H1 (cell line): ENCODE measurements at regions not wholly inside any gene's neighbourhood (a gene's known extent, or its start where the extent isn't known, plus 50 kb on each side); places are given as distances from the start of the nearest gene placed in this dataset.

Experiments
- CTCF ChIA-PET: fragments of 300-600 bp; sonication (Branson Sonifier 250); formaldehyde crosslinking; loops from one replicate; lab custom pipeline; 2021; ENCODE audit not compliant: partially characterized antibody; lab: Charles Lee
- POLR2A ChIA-PET: fragments of 300-600 bp; sonication (Branson Sonifier 250); formaldehyde crosslinking; loops from one replicate; lab custom pipeline; 2021; ENCODE audit warnings: inconsistent platforms; ENCODE audit not compliant: partially characterized antibody; lab: Charles Lee
- DNase-seq, 2 experiments: peaks; one replicate each; pipeline versions ENCODE4 v3.0.0 to v3.0.0-alpha.2; 2010 to 2022; ENCODE audit warnings: low spot score in 2 of 2, low read depth in 1 of 2, mixed read lengths in 1 of 2
- FAIRE-seq: peaks from 2 replicates; lab custom pipeline; 2011; peaks lifted over from hg19 to GRCh38; lab: Jason Lieb, UNC
- H2AFZ ChIP-seq: 2 replicates; pipeline ENCODE4 v1.8.1; 2012; ENCODE audit warnings: low read length, inconsistent platforms
- H2AK5ac ChIP-seq: 2 replicates; pipeline ENCODE4 v1.6.1; 2013; ENCODE audit warnings: low read depth, low read length
- H2BK120ac ChIP-seq: replicated peaks from 2 replicates; pipeline ENCODE3; 2013; ENCODE audit warnings: low read depth, low read length, inconsistent platforms
- H2BK12ac ChIP-seq: 2 replicates; pipeline ENCODE4 v1.6.1; 2013; ENCODE audit warnings: low read depth, low read length
- H2BK15ac ChIP-seq: 2 replicates; pipeline ENCODE4 v1.6.1; 2013; ENCODE audit warnings: low read length
- H2BK20ac ChIP-seq: 2 replicates; pipeline ENCODE4 v1.6.1; 2013; ENCODE audit warnings: low read length
- H2BK5ac ChIP-seq: 2 replicates; pipeline ENCODE4 v1.6.1; 2013; ENCODE audit warnings: low read depth, low read length
- H3K14ac ChIP-seq: 2 replicates; pipeline ENCODE4 v1.6.1; 2013; ENCODE audit warnings: inconsistent platforms; ENCODE audit not compliant: insufficient read length
- H3K18ac ChIP-seq: 2 replicates; pipeline ENCODE4 v1.6.1; 2013; ENCODE audit warnings: low read length; ENCODE audit errors: extremely low read depth
- H3K23ac ChIP-seq: 2 replicates; pipeline ENCODE4 v1.6.1; 2013; ENCODE audit warnings: inconsistent platforms; ENCODE audit not compliant: insufficient read length
- H3K23me2 ChIP-seq: 2 replicates; pipeline ENCODE4 v1.6.1; 2013; ENCODE audit warnings: low read depth, low read length
- H3K27ac ChIP-seq: 2 replicates; pipeline ENCODE4 v1.6.1; 2011; ENCODE audit warnings: low read depth, low read length, inconsistent platforms
- H3K27me3 ChIP-seq, 4 experiments: replicated peaks in 1 of 4; 1 replicate in 1 of 4; 2 replicates in 3 of 4; pipeline versions ENCODE4 v1.6.1 to v1.8.1; 2011 to 2013; ENCODE audit warnings: low read length in 3 of 4, mild to moderate bottlenecking in 3 of 4, inconsistent platforms in 2 of 4, mixed read lengths in 2 of 4, moderate library complexity in 1 of 4; ENCODE audit not compliant: control insufficient read depth in 3 of 4, insufficient read depth in 3 of 4; ENCODE audit errors: extremely low read depth in 1 of 4
- H3K36me3 ChIP-seq, 4 experiments: 2 replicates each; pipeline versions ENCODE4 v1.6.1 to v1.8.1; 2011 to 2013; ENCODE audit warnings: mild to moderate bottlenecking in 4 of 4, low read length in 3 of 4, moderate library complexity in 2 of 4, control low read depth in 1 of 4, inconsistent platforms in 1 of 4; ENCODE audit not compliant: insufficient read depth in 4 of 4, control insufficient read depth in 2 of 4
- H3K4ac ChIP-seq: replicated peaks from 2 replicates; pipeline ENCODE3; 2013; ENCODE audit warnings: low read length, low read depth, mixed read lengths, inconsistent platforms; ENCODE audit not compliant: insufficient read length
- H3K4me1 ChIP-seq, 4 experiments: replicated peaks in 1 of 4; 1 replicate in 1 of 4; 2 replicates in 3 of 4; pipeline versions ENCODE4 v1.6.1 to v1.8.1; 2011 to 2013; ENCODE audit warnings: low read length in 3 of 4, inconsistent platforms in 2 of 4, mixed read lengths in 1 of 4; ENCODE audit not compliant: insufficient read depth in 4 of 4, control insufficient read depth in 3 of 4
- H3K4me2 ChIP-seq, 2 experiments: 2 replicates each; pipeline versions ENCODE4 v1.6.1 to v1.8.1; 2011 to 2013; ENCODE audit warnings: low read depth in 2 of 2, low read length in 2 of 2, control low read depth in 1 of 2, inconsistent platforms in 1 of 2, mild to moderate bottlenecking in 1 of 2; ENCODE audit not compliant: insufficient read depth in 1 of 2
- H3K4me3 ChIP-seq, 4 experiments: fragments of 200-600, 300-600 bp in 1 of 4; sonication (generic), shearing (Covaris generic), sonication (Bioruptor Twin) in 1 of 4; 2 replicates each; pipeline versions ENCODE4 v1.5.1 to v1.8.1; 2011 to 2016; ENCODE audit warnings: low read length in 4 of 4, low read depth in 3 of 4, control low read depth in 2 of 4, inconsistent platforms in 2 of 4, mild to moderate bottlenecking in 2 of 4, mixed read lengths in 1 of 4, moderate library complexity in 1 of 4; ENCODE audit not compliant: insufficient read depth in 2 of 4; ENCODE audit errors: extremely low read depth in 1 of 4
- H3K56ac ChIP-seq: replicated peaks from 2 replicates; pipeline ENCODE3; 2013; ENCODE audit warnings: low read depth, mild to moderate bottlenecking, mixed read lengths, low read length, inconsistent platforms; ENCODE audit not compliant: insufficient read length
- H3K79me1 ChIP-seq: 2 replicates; pipeline ENCODE4 v1.6.1; 2013; ENCODE audit warnings: low read depth, low read length, control low read depth
- H3K79me2 ChIP-seq, 2 experiments: 2 replicates each; pipeline versions ENCODE4 v1.6.1 to v1.8.1; 2012 to 2013; ENCODE audit warnings: low read length in 2 of 2, mild to moderate bottlenecking in 2 of 2, inconsistent platforms in 1 of 2; ENCODE audit not compliant: insufficient read depth in 2 of 2, control insufficient read depth in 1 of 2
- H3K9ac ChIP-seq, 4 experiments: replicated peaks in 1 of 4; 1 replicate in 1 of 4; 2 replicates in 3 of 4; pipeline versions ENCODE4 v1.6.1 to v1.8.1; 2011 to 2013; ENCODE audit warnings: low read depth in 3 of 4, low read length in 3 of 4, control low read depth in 2 of 4, mild to moderate bottlenecking in 2 of 4, moderate library complexity in 2 of 4, inconsistent platforms in 1 of 4; ENCODE audit errors: extremely low read depth in 1 of 4
- H3K9me3 ChIP-seq, 2 experiments: 2 replicates each; pipeline versions ENCODE4 v1.6.1 to v1.8.1; 2012 to 2013; ENCODE audit warnings: mild to moderate bottlenecking in 2 of 2, moderate library complexity in 2 of 2, control low read depth in 1 of 2, inconsistent platforms in 1 of 2, low read depth in 1 of 2, low read length in 1 of 2, mixed read lengths in 1 of 2; ENCODE audit not compliant: insufficient read depth in 2 of 2
- H4K20me1 ChIP-seq, 2 experiments: replicated peaks in 1 of 2; 2 replicates each; pipeline versions ENCODE3 to v1.8.1; 2011 to 2013; ENCODE audit warnings: inconsistent platforms in 2 of 2, low read length in 2 of 2, mild to moderate bottlenecking in 1 of 2; ENCODE audit not compliant: insufficient read depth in 2 of 2, control insufficient read depth in 1 of 2
- H4K5ac ChIP-seq: 2 replicates; pipeline ENCODE4 v1.6.1; 2013; ENCODE audit warnings: low read length, low read depth, mixed read lengths, inconsistent platforms; ENCODE audit not compliant: insufficient read length
- H4K8ac ChIP-seq: 2 replicates; pipeline ENCODE4 v1.8.0; 2013; ENCODE audit warnings: mild to moderate bottlenecking, moderate library complexity, low read length, inconsistent platforms; ENCODE audit not compliant: insufficient read depth; ENCODE audit errors: extremely low read depth
- H4K91ac ChIP-seq: replicated peaks from 2 replicates; pipeline ENCODE3; 2013; ENCODE audit warnings: low read length, mixed read lengths, inconsistent platforms; ENCODE audit not compliant: insufficient read length
- CBX8 ChIP-seq: fragments of 300-800, 300-1000 bp; sonication (generic); IDR thresholded peaks from 2 replicates; pipeline ENCODE4 v1.7.1; 2016; ENCODE audit warnings: low read depth, low read length, borderline replicate concordance
- CTBP2 ChIP-seq: IDR thresholded peaks from 2 replicates; pipeline ENCODE4 v1.7.0; 2011; ENCODE audit warnings: borderline replicate concordance, mild to moderate bottlenecking, moderate library complexity, mixed read lengths, low read length; ENCODE audit not compliant: insufficient read depth, insufficient read length
- MAX ChIP-seq: IDR thresholded peaks from 2 replicates; pipeline ENCODE4 v1.6.1; 2012; ENCODE audit warnings: inconsistent platforms
- POU5F1 ChIP-seq: IDR thresholded peaks from 2 replicates; pipeline ENCODE4 v1.6.1; 2011; ENCODE audit warnings: low read depth, mild to moderate bottlenecking, low read length, moderate library complexity
- SP1 ChIP-seq: IDR thresholded peaks from 2 replicates; pipeline ENCODE4 v1.6.1; 2011; ENCODE audit warnings: low read depth, low read length
- SP4 ChIP-seq: IDR thresholded peaks from 2 replicates; pipeline ENCODE4 v1.6.1; 2012; ENCODE audit warnings: low read length, inconsistent platforms
- TAF7 ChIP-seq: optimal IDR thresholded peaks from 2 replicates; pipeline ENCODE3; 2011; ENCODE audit warnings: low read depth, mild to moderate bottlenecking, inconsistent platforms, low read length, moderate library complexity, borderline replicate concordance
- TEAD4 ChIP-seq: IDR thresholded peaks from 2 replicates; pipeline ENCODE4 v1.6.1; 2012; ENCODE audit warnings: low read depth, low read length, inconsistent platforms, mixed read lengths
- ZNF274 ChIP-seq: IDR thresholded peaks from 2 replicates; pipeline ENCODE4 v1.7.0; 2012; ENCODE audit warnings: low read length, borderline replicate concordance; ENCODE audit errors: extremely low read depth
- WGBS, 2 experiments: shearing (Covaris generic) in 1 of 2; methylation state at CpG; one replicate each; pipeline versions ENCODE4 v1.1.6 to v1.1.7; 2013 to 2015; ENCODE audit warnings: low lambda C conversion rate in 2 of 2, mixed read lengths in 2 of 2, inconsistent platforms in 1 of 2, low coverage in 1 of 2, missing lambda C conversion rate in 1 of 2; ENCODE audit not compliant: insufficient replicate concordance in 2 of 2, insufficient coverage in 1 of 2, insufficient read length in 1 of 2; ENCODE audit errors: extremely low coverage in 1 of 2, missing lambda C conversion rate in 1 of 2; 5-methylcytosine and 5-hydroxymethylcytosine counted together
- TF ChIP-seq, protein P1 (sequence below): IDR thresholded peaks from 2 replicates; pipeline ENCODE4 v1.6.1; 2012; ENCODE audit warnings: low read length, inconsistent platforms

DNA sequence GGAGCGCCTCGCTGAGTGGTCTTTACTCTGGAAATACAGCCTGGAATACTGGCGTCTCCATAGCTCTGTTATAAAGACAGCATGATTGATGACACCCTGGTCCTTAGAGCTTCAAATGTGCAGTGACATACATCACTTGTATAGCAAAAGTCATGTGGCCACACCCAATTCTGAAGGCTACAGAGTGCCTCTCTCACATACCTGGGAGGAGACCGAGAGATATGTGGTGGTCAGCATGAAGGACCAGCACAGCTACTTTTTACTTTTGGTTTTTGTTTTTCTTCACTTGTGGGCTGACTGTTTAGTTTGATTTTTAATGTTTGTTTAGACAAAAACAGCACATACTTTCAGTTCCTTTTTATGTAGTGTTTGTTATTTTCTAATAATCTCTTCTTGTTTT is 938.5 kb upstream of the SOX11 start:
- H3K79me2 ChIP-seq, result no peaks in the 10 kb centered on the region
- H2AFZ ChIP-seq, result no peak overlapping the region
- H3K79me1 ChIP-seq, result no peaks in the 10 kb centered on the region
- no peaks in the 10 kb centered on the region for H3K36me3 ChIP-seq
- no peaks in the 10 kb centered on the region for H3K23me2 ChIP-seq
- H2AK5ac ChIP-seq, result no peak overlapping the region
- 93% methylated on average over 4 of the region's 4 CpGs; no CpG with 5 or more reads in 1 of the 2 experiments for WGBS, 2 experiments
- H2BK15ac ChIP-seq, result no peak overlapping the region
- no peak overlapping the region for H4K8ac ChIP-seq
- H3K14ac ChIP-seq, result no peak overlapping the region
- no peak overlapping the region for H3K4ac ChIP-seq
- H3K4me2 ChIP-seq, result no peak overlapping the region
- H3K9me3 ChIP-seq, result peaks cover 0 to 6% of the 10 kb centered on the region in 2 experiments; a peak in 1 of 4 replicates
- POLR2A ChIA-PET, result no interaction called here
- H2BK12ac ChIP-seq, result no peak overlapping the region
- no peak overlapping the region for H2BK120ac ChIP-seq
- H4K5ac ChIP-seq, result no peak overlapping the region
- no peak for DNase-seq
- no peak overlapping the region for H3K4me3 ChIP-seq
- no peak overlapping the region for H3K9ac ChIP-seq
- no peak overlapping the region for H3K27ac ChIP-seq
- H3K56ac ChIP-seq, result no peak overlapping the region
- no peak overlapping the region for H3K18ac ChIP-seq
- H2BK5ac ChIP-seq, result no peak overlapping the region
- H3K4me1 ChIP-seq, result no peaks in the 10 kb centered on the region; a peak in 1 of 7 replicates
- no peak for FAIRE-seq
- H3K27me3 ChIP-seq, result no peaks in the 10 kb centered on the region
- no peak overlapping the region for H3K23ac ChIP-seq
- no peak overlapping the region for H4K91ac ChIP-seq
- H2BK20ac ChIP-seq, result no peak overlapping the region
- H4K20me1 ChIP-seq, result no peaks in the 10 kb centered on the region
- CTCF ChIA-PET, result interaction anchor here (1.3 kb wide), 1 partner anchor 9 kb away, joined by 7 read pairs; no protein-coding TSS in a partner anchor
- TF ChIP-seq CTBP2 (no peak), POU5F1 (no peak), ZNF274 (no peak), SP1 (no peak), TEAD4 (no peak), SP4 (no peak), CBX8 (no peak), MAX (no peak), TAF7 (no peak)
- TF ChIP-seq, protein P1, sequence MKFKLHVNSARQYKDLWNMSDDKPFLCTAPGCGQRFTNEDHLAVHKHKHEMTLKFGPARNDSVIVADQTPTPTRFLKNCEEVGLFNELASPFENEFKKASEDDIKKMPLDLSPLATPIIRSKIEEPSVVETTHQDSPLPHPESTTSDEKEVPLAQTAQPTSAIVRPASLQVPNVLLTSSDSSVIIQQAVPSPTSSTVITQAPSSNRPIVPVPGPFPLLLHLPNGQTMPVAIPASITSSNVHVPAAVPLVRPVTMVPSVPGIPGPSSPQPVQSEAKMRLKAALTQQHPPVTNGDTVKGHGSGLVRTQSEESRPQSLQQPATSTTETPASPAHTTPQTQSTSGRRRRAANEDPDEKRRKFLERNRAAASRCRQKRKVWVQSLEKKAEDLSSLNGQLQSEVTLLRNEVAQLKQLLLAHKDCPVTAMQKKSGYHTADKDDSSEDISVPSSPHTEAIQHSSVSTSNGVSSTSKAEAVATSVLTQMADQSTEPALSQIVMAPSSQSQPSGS, result no peak
